GM12865 (cell line): ENCODE measurements at regions not wholly inside any gene's neighbourhood (a gene's known extent, or its start where the extent isn't known, plus 50 kb on each side); places are given as distances from the start of the nearest gene placed in this dataset.
"Not testable (repeated sequence)": the region's sequence is repeated elsewhere in the genome, so short reads cannot be mapped to it uniquely, and the experiment has no call there.

Experiments
- DNase-seq: peaks from one replicate; pipeline ENCODE4 v3.0.0; 2010; ENCODE audit warnings: low read depth
- H3K4me3 ChIP-seq: 2 replicates; pipeline ENCODE4 v1.5.1; 2011; ENCODE audit warnings: mild to moderate bottlenecking, low read depth, low read length, control low read depth
- CTCF ChIP-seq: IDR thresholded peaks from 2 replicates; pipeline ENCODE4 v1.5.1; 2011; ENCODE audit warnings: low read length, control low read depth, low read depth, inconsistent platforms; ENCODE audit not compliant: insufficient read depth; ENCODE audit errors: missing control alignments

- no peak for TF ChIP-seq CTCF
- no peak overlapping the region for H3K4me3 ChIP-seq
- no peak for DNase-seq
Measured at GRCh38 chr5:154702477-154702876, 52.7 kb upstream of the LARP1 start.

- H3K4me3 ChIP-seq, DNase-seq: not testable (repeated sequence)
Measured at GRCh38 chr5:154701725-154702124, 53.5 kb upstream of the LARP1 start.

- TF ChIP-seq CTCF = no peak
- H3K4me3 ChIP-seq = no peak overlapping the region
- DNase-seq = no peak
Measured at GRCh38 chr5:154701181-154701580, 54.0 kb upstream of the LARP1 start.

GRCh38 chr5:154700289-154700928 lies 54.8 kb upstream of the LARP1 start:
- not testable (repeated sequence) for H3K4me3 ChIP-seq, DNase-seq

- no peak overlapping the region for H3K4me3 ChIP-seq
- no peak for TF ChIP-seq CTCF
- no peak for DNase-seq
Measured at GRCh38 chr5:154698763-154699162, 56.4 kb upstream of the LARP1 start.

- H3K4me3 ChIP-seq = no peak overlapping the region
- TF ChIP-seq CTCF = no peak
- no peak for DNase-seq
Measured at GRCh38 chr5:154697371-154697770, 57.8 kb upstream of the LARP1 start.

GRCh38 chr5:154696891-154697290 lies 58.3 kb upstream of the LARP1 start:
- H3K4me3 ChIP-seq = no peak overlapping the region
- DNase-seq = no peak
- TF ChIP-seq CTCF = no peak

- no peak overlapping the region for H3K4me3 ChIP-seq
- TF ChIP-seq CTCF = no peak
- no peak for DNase-seq
Measured at GRCh38 chr5:154694159-154694558, 61.0 kb upstream of the LARP1 start.
